ENCODE measurements at regions not wholly inside any gene's neighbourhood (a gene's known extent, or its start where the extent isn't known, plus 50 kb on each side); places are given as distances from the start of the nearest gene placed in this dataset.

GRCh38 chr3:56962206-56962605 lies 98.3 kb upstream of the SPATA12 start:
- no peak for TF ChIP-seq CTCF (IDR thresholded peaks at IDR 0.05)
- TF ChIP-seq POLR2A (IDR thresholded peaks at IDR 0.05) = no peak

Data from suprapubic skin (tissue), 3 donors.